BE2C (cell line): ENCODE measurements at regions not wholly inside any gene's neighbourhood (a gene's known extent, or its start where the extent isn't known, plus 50 kb on each side); places are given as distances from the start of the nearest gene placed in this dataset.
A peak's percentile ranks its signal among the peaks of the same experiment; 100 is the strongest.

Experiments used
- DNase-seq: peaks from one replicate; pipeline ENCODE4 v3.0.0-alpha.2; 2020
- H3K27me3 ChIP-seq: fragments of 250-450 bp; sonication (Bioruptor Pico); 2 replicates; pipeline ENCODE4 v1.5.1; 2020; ENCODE audit warnings: mild to moderate bottlenecking
- H3K36me3 ChIP-seq: fragments of 250-450 bp; sonication (Bioruptor Pico); 2 replicates; pipeline ENCODE4 v1.5.1; 2020; ENCODE audit warnings: mild to moderate bottlenecking
- H3K4me1 ChIP-seq: fragments of 250-450 bp; sonication (Bioruptor Pico); 2 replicates; pipeline ENCODE4 v1.5.1; 2020
- H3K4me3 ChIP-seq: 2 replicates; pipeline ENCODE4 v1.5.1; 2011; ENCODE audit warnings: low read depth, low read length
- H3K9me3 ChIP-seq: fragments of 250-450 bp; sonication (Bioruptor Pico); 2 replicates; pipeline ENCODE4 v1.5.1; 2020
- TF ChIP-seq, protein P1 (sequence below): IDR thresholded peaks from 2 replicates; pipeline ENCODE4 v1.5.1; 2012; ENCODE audit warnings: mild to moderate bottlenecking, low read depth, low read length

DNA sequence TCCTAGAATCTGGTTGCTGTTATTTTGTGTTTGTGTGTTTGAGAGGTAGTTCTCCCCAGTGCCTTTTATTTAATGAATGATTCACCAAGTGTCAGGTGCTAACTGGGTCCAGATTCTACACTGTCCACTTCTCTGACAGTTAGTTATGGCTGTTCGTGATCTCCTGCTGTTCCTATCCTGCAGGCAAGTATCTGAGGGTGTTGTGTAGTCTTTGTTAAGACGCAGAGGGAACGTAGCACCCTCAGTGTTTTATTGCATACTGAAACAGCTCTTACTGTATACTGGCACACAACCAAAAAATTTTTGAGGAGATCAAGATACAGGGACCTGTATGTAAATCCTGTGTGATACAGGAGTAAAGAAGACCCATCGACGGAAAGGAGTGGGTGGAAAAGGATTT lies 1271.3 kb downstream of the ROBO1 start:
- H3K4me3 ChIP-seq, result no peak overlapping the region
- no peak for DNase-seq
- TF ChIP-seq, protein P1, sequence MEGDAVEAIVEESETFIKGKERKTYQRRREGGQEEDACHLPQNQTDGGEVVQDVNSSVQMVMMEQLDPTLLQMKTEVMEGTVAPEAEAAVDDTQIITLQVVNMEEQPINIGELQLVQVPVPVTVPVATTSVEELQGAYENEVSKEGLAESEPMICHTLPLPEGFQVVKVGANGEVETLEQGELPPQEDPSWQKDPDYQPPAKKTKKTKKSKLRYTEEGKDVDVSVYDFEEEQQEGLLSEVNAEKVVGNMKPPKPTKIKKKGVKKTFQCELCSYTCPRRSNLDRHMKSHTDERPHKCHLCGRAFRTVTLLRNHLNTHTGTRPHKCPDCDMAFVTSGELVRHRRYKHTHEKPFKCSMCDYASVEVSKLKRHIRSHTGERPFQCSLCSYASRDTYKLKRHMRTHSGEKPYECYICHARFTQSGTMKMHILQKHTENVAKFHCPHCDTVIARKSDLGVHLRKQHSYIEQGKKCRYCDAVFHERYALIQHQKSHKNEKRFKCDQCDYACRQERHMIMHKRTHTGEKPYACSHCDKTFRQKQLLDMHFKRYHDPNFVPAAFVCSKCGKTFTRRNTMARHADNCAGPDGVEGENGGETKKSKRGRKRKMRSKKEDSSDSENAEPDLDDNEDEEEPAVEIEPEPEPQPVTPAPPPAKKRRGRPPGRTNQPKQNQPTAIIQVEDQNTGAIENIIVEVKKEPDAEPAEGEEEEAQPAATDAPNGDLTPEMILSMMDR, result no peak

DNA sequence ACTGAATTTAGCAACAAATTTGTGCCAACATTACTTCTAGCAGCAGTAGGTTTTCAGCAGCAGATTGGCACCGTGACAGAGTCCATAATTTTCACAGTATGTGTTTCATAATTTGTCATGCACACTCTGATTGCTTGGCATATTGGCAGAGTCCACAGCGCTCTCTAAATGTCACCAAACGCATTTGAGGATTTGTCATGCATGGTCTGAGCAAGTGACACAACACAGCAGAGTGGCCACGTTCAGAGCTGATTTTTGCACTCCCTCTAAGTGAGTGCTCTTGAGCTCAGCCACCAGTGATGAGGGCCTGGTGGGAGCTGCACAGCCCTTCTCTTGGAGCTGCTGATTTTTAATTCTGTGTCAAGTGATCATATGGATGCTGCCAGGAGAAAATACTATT lies 1270.8 kb downstream of the ROBO1 start:
- H3K27me3 ChIP-seq, result no peaks in the 10 kb centered on the region

More for the DNA sequence above, 1271.3 kb downstream of the ROBO1 start:
- no peaks in the 10 kb centered on the region for H3K36me3 ChIP-seq
- no peaks in the 10 kb centered on the region for H3K4me1 ChIP-seq
- H3K27me3 ChIP-seq, result no peaks in the 10 kb centered on the region
- H3K9me3 ChIP-seq, result no peaks in the 10 kb centered on the region

DNA sequence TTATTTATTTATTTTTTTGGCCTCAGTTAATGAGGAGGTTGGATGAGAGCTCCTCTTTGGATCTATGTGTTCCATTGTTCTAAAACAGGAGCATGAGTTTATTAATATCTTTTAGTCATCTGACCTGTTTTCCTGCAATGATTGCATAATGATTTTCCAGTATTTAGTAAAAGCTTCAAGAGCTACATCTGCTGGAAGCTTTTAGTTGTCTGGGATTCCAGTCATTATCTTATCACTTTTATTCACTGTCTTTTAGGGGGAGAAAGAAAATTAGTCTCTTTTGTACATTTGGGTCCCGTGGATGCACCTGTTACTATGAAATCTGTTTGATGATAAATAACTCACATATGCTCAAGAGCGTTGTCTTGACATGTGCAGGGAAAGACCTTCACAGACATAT lies 1270.0 kb downstream of the ROBO1 start:
- no peak for DNase-seq
- Histone ChIP-seq H3K27me3 (no peaks in the 10 kb centered on the region), H3K4me3 (no peak overlapping the region), H3K4me1 (no peaks in the 10 kb centered on the region), H3K9me3 (no peaks in the 10 kb centered on the region), H3K36me3 (no peaks in the 10 kb centered on the region)
- TF ChIP-seq, protein P1, result no peak

More for the DNA sequence above, 1270.8 kb downstream of the ROBO1 start:
- Histone ChIP-seq H3K9me3 (no peaks in the 10 kb centered on the region), H3K36me3 (no peaks in the 10 kb centered on the region), H3K4me3 (no peak overlapping the region), H3K4me1 (no peaks in the 10 kb centered on the region)
- DNase-seq, result no peak
- TF ChIP-seq, protein P1, result no peak

DNA sequence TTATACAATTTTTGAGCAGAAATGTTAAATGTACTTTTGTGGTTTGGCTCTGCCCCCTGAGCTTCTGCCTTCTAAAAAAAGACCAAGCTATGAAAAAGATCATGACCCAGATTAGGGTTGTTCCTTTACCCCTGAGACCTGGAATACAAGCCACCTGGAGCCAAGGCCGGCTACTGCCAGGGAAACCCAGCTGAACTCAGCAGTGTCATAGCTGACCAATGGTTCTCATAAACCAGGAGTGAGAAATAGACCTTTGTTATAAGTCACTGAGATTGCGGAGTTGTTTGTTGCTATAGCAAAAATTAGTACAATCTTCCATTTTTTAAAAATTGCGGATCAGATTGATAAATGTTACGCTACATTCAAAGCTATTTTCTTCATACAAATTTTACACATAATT lies 1261.7 kb downstream of the ROBO1 start:
- no peaks in the 10 kb centered on the region for H3K9me3 ChIP-seq
- no peaks in the 10 kb centered on the region for H3K27me3 ChIP-seq
- no peaks in the 10 kb centered on the region for H3K36me3 ChIP-seq
- no peak overlapping the region for H3K4me3 ChIP-seq
- H3K4me1 ChIP-seq, result no peaks in the 10 kb centered on the region
- no peak for DNase-seq
- TF ChIP-seq, protein P1, result no peak

DNA sequence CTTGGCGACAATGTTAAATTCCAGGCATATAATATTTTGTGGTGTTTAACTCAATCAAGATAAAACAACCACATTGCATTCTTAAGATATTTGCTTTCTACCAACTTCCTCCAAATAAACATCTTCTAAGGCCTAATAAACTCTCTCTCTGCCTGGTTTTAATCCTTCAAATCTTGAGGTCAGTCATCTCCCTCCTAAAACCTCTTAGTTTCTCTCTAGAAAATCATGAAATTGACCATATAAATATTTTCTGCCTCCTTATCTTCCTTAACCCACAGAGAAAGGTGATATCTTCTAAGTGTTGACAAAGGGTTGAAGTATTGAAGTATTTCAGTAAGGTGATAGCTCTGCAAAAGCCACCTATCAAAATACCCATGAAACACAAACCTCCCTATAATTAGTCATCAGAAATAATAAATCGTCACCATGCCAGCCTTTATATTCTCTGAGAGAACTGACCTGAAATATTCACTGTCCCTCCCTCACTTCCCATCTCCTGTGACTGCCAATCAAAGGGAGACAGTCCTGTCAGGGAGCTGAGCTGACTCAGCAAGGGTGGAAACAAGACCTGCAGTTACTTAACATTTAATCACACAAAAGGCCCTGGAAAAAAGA lies 1261.1 kb downstream of the ROBO1 start:
- Histone ChIP-seq H3K27me3 (no peaks in the 10 kb centered on the region), H3K9me3 (no peaks in the 10 kb centered on the region), H3K4me3 (no peak overlapping the region), H3K36me3 (no peaks in the 10 kb centered on the region), H3K4me1 (no peaks in the 10 kb centered on the region)
- DNase-seq, result no peak
- TF ChIP-seq, protein P1, result no peak

DNA sequence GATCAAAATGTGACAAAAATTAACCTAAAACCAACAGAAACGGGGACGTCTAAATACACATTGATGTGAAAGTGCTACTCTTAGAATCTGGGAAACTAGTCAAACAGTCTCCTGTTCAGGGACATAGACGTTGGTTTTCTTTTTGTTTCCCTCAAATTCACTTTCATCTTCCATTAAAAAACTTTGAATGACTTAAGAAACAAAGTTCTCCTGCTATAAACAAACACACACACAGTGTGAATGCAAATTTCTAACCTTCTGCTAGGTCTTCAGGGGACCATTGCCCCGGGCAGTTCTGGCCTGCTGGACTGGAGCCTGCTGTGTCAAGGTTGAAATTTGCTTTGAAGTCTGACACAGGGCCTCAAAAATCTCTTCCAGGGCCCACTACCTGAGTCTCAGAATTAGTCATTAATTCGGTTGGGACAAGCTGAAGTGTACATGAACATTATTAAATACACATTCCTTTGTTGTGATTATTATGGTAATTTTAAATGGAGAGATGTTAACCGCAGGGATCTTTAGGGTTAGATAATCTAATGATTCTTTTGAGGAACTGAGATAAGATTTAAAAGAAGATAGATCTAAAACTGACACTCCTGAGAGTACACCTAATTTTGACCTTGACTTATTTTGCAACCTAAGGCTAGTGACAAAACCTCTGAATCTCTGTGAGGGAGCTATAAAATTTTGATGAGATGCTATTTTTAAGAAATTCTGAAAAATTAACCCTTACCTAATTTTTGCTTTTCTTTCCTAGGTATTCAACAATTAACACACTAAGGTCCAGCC lies 1260.4 kb downstream of the ROBO1 start:
- H3K4me3 ChIP-seq, result no peak overlapping the region
- H3K27me3 ChIP-seq, result no peaks in the 10 kb centered on the region
- peak; percentile 8 for DNase-seq
- H3K9me3 ChIP-seq, result no peaks in the 10 kb centered on the region
- TF ChIP-seq, protein P1, result no peak
- H3K4me1 ChIP-seq, result no peaks in the 10 kb centered on the region
- H3K36me3 ChIP-seq, result no peaks in the 10 kb centered on the region
